ENCODE measurements at regions not wholly inside any gene's neighbourhood (a gene's known extent, or its start where the extent isn't known, plus 50 kb on each side); places are given as distances from the start of the nearest gene placed in this dataset.

- in situ Hi-C loops (cut with MboI) = no loop called here
Observed at GRCh38 chr2:39995005-39995737, 216.1 kb upstream of the THUMPD2 start.

More at GRCh38 chr2:39995005-39995737, 216.1 kb upstream of the THUMPD2 start:
- no TSS peak for BruUV-seq (replicated peaks)
- Histone ChIP-seq H3K36me3 (ENCODE audit: control insufficient read depth in 2 of 2, insufficient read depth in 2 of 2, low read length in 1 of 2) (no peaks in the 10 kb centered on the region), H3K4me1 (ENCODE audit: control insufficient read depth, insufficient read depth, low read length) (no peaks in the 10 kb centered on the region), H3K9me3 (replicated peaks; ENCODE audit: control insufficient read depth, insufficient read depth, low read length) (no peaks in the 10 kb centered on the region), H4K20me1 (ENCODE audit: control insufficient read depth, insufficient read depth) (no peaks in the 10 kb centered on the region), H2AFZ (ENCODE audit: control insufficient read depth, low read depth, low read length) (no peak overlapping the region), H3K4me3 (no peak overlapping the region), H3K27ac (ENCODE audit: control insufficient read depth, insufficient read depth) (no peak overlapping the region), H3K27me3 (replicated peaks in 1 of 2; ENCODE audit: control insufficient read depth in 2 of 2, insufficient read depth in 2 of 2, low read length in 1 of 2) (no peaks in the 10 kb centered on the region), H3K4me2 (ENCODE audit: control insufficient read depth, insufficient read depth) (no peak overlapping the region), H3K79me2 (ENCODE audit: control insufficient read depth, insufficient read depth, low read length) (no peaks in the 10 kb centered on the region), H3K9ac (ENCODE audit: control insufficient read depth, insufficient read depth, low read length) (no peak overlapping the region)
- intact Hi-C loops (cut with micrococcal nuclease; ENCODE audit: unreplicated experiment) = no loop called here
- TF ChIP-seq POU2F2 (IDR thresholded peaks at IDR 0.05; ENCODE audit: borderline replicate concordance, low read depth, low read length) = no peak
- no peak for TF ChIP-seq SIX5 (IDR thresholded peaks at IDR 0.05; ENCODE audit: low read depth, low read length, severe bottlenecking)
- TF ChIP-seq TAF1 (IDR thresholded peaks at IDR 0.05; ENCODE audit: borderline replicate concordance, low read depth, low read length) = no peak
- TF ChIP-seq PRDM15 (CRISPR knock-in tag; IDR thresholded peaks at IDR 0.05) = no peak
- TF ChIP-seq ATF7 (IDR thresholded peaks at IDR 0.05; ENCODE audit: low read depth) = no peak
- no peak for TF ChIP-seq RELA (IDR thresholded peaks at IDR 0.05; ENCODE audit: borderline replicate concordance, partially characterized antibody)
- no peak for TF ChIP-seq BRCA1 (IDR thresholded peaks at IDR 0.05; ENCODE audit: low read depth, low read length)
- no peak for TF ChIP-seq IKZF1 (conservative IDR thresholded peaks at IDR 0.05)
- no peak for TF ChIP-seq SREBF2 (IDR thresholded peaks at IDR 0.05; ENCODE audit: low read length)
- no peak for TF ChIP-seq YBX1 (IDR thresholded peaks at IDR 0.05)
- no peak for ATAC-seq
- POLR2A ChIA-PET = no interaction called here
- no peak for DNase-seq (ENCODE audit: low read depth, low spot score)
- WGBS (ENCODE audit: insufficient coverage, insufficient replicate concordance, low lambda C conversion rate, missing lambda C conversion rate) = 43% methylated on average over 3 of the region's 3 CpGs
- SMC1A ChIA-PET (ENCODE audit: uncharacterized antibody, unreplicated experiment) = no interaction called here
- CTCF ChIA-PET = no interaction called here
- RAD21 ChIA-PET (ENCODE audit: unreplicated experiment) = no interaction called here
- no peak for FAIRE-seq

Measured in GM12878 (cell line).